Activated B cell treated with CpG ODN at 0.5 μM for 24 hours (primary cell): ENCODE measurements at regions not wholly inside any gene's neighbourhood (a gene's known extent, or its start where the extent isn't known, plus 50 kb on each side); places are given as distances from the start of the nearest gene placed in this dataset.

Experiments used
- ATAC-seq: fragments of 200-7000 bp; cut with Tn5 transposase; one replicate; pipeline ENCODE4 v1.10.0; 2021; ENCODE audit warnings: low read depth, mild to moderate bottlenecking, moderate library complexity
- CTCF ChIA-PET: fragments of 350-600 bp; sonication (Branson Sonifier 250); formaldehyde crosslinking; loops from one replicate; lab custom pipeline; 2021; ENCODE audit warnings: antibody characterized with exemption; lab: Charles Lee
- POLR2A ChIA-PET: fragments of 350-600 bp; sonication (Branson Sonifier 250); formaldehyde crosslinking; loops from one replicate; lab custom pipeline; 2021; ENCODE audit warnings: antibody characterized with exemption; lab: Charles Lee
- DNase-seq: peaks from one replicate; pipeline ENCODE4 v3.0.0; 2022
- H3K27ac Mint-ChIP-seq: one replicate; pipeline ENCODE4 v1.8.0; 2020; ENCODE audit warnings: mixed read lengths
- H3K27me3 Mint-ChIP-seq: one replicate; pipeline ENCODE4 v1.8.0; 2021; ENCODE audit warnings: mixed read lengths
- H3K36me3 Mint-ChIP-seq: one replicate; pipeline ENCODE4 v1.8.0; 2021; ENCODE audit warnings: low read depth, mixed read lengths
- H3K4me1 Mint-ChIP-seq: one replicate; pipeline ENCODE4 v1.8.0; 2021; ENCODE audit warnings: mixed read lengths
- H3K4me3 Mint-ChIP-seq: one replicate; pipeline ENCODE4 v1.8.0; 2020; ENCODE audit warnings: mild to moderate bottlenecking, mixed read lengths
- H3K9me3 Mint-ChIP-seq: one replicate; pipeline ENCODE4 v1.8.0; 2020; ENCODE audit warnings: mixed read lengths
- intact Hi-C: fragments of 100-400 bp; cut with micrococcal nuclease; formaldehyde crosslinking; loops from one replicate; pipeline ENCODE4 v1.15.1; 2024
- TF ChIP-seq, protein P1 (sequence below): fragments of 200-600 bp; IDR thresholded peaks from one replicate; pipeline ENCODE4 v1.8.0; 2022; ENCODE audit warnings: antibody characterized with exemption, mild to moderate bottlenecking

DNA sequence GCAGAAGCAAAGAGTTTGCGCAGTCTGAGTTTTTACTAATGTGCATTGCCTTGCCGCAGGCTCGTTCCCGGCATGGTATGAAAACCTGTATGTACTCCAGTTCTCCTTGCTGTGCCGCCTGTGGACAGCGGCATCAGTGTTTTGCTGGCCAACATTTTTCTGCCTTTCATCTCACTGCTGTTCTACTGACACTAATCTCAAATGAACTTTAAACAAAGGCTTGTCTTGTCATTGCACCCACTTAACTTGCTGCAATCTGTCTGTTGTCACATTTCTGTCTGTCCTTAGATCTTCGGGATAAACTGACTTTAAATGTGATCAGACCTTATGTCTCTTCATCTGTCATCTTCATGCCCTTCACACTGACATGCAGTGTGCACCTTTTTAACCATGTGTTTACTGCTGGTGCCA is 71.7 kb upstream of the ZNRF2 start:
- intact Hi-C loops: no loop called here
- CTCF ChIA-PET: no interaction called here
- Mint-ChIP-seq H3K4me3 (no peak overlapping the region), H3K27me3 (no peaks in the 10 kb centered on the region), H3K27ac (no peak overlapping the region), H3K4me1 (peaks cover 20% of the 10 kb centered on the region), H3K9me3 (no peaks in the 10 kb centered on the region), H3K36me3 (no peaks in the 10 kb centered on the region)
- POLR2A ChIA-PET: no interaction called here
- DNase-seq (no peak), ATAC-seq (no peak)
- TF ChIP-seq, protein P1, sequence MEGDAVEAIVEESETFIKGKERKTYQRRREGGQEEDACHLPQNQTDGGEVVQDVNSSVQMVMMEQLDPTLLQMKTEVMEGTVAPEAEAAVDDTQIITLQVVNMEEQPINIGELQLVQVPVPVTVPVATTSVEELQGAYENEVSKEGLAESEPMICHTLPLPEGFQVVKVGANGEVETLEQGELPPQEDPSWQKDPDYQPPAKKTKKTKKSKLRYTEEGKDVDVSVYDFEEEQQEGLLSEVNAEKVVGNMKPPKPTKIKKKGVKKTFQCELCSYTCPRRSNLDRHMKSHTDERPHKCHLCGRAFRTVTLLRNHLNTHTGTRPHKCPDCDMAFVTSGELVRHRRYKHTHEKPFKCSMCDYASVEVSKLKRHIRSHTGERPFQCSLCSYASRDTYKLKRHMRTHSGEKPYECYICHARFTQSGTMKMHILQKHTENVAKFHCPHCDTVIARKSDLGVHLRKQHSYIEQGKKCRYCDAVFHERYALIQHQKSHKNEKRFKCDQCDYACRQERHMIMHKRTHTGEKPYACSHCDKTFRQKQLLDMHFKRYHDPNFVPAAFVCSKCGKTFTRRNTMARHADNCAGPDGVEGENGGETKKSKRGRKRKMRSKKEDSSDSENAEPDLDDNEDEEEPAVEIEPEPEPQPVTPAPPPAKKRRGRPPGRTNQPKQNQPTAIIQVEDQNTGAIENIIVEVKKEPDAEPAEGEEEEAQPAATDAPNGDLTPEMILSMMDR: no peak

DNA sequence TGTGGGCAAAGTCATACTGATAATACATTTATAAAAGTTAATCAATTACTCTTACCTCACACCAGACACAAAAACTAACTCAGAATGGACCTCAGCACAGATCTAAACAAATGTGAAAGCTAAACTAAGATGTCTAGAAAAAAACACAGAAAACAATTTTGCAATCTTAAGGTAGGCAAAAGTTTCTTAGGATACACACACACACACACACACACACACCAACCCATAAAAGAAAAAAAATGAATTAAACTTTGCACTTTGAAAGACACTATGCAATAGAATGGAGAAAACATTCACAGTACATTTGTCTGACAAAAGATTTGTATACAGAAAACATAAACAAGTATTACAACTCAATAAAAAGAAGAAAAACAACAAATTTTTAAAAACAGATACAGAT is 70.8 kb upstream of the ZNRF2 start:
- POLR2A ChIA-PET: interaction anchor here (0.9 kb wide), 1 partner anchor 13 kb away, joined by 5 read pairs; no protein-coding TSS in a partner anchor
- peaks cover 20% of the 10 kb centered on the region for H3K4me1 Mint-ChIP-seq
- CTCF ChIA-PET: no interaction called here

DNA sequence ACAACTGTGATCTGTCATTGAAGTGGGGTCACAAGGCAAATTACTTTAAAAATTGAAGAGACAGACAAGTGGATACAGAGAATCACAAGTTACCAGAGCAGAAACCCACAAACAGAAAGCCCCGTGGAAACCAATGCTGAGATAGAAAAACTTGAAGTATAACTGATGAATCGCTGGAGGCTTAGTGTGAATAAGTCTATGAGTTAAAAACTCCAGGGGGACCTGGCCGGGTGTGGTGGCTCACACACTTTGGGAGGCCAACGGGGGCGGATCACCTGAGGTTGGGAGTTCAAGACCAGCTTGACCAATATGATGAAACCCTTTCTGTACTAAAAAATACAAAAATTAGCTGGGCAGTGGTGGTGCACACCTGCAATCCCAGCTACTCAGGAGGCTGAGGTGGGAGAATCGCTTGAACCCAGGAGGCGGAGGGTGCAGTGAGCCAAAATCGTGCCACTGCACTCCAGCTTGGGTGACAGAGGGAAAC is 69.7 kb upstream of the ZNRF2 start:
- no peaks in the 10 kb centered on the region for H3K36me3 Mint-ChIP-seq

More for the DNA sequence above, 70.8 kb upstream of the ZNRF2 start:
- TF ChIP-seq, protein P1: no peak
- H3K27me3 Mint-ChIP-seq: no peaks in the 10 kb centered on the region
- no peak overlapping the region for H3K27ac Mint-ChIP-seq
- DNase-seq (no peak), ATAC-seq (no peak)
- intact Hi-C loops: loop anchor here (2.0 kb wide), 1 partner anchor 13 kb away; no protein-coding TSS in a partner anchor
- H3K9me3 Mint-ChIP-seq: no peaks in the 10 kb centered on the region
- H3K4me3 Mint-ChIP-seq: no peak overlapping the region
- H3K36me3 Mint-ChIP-seq: no peaks in the 10 kb centered on the region

DNA sequence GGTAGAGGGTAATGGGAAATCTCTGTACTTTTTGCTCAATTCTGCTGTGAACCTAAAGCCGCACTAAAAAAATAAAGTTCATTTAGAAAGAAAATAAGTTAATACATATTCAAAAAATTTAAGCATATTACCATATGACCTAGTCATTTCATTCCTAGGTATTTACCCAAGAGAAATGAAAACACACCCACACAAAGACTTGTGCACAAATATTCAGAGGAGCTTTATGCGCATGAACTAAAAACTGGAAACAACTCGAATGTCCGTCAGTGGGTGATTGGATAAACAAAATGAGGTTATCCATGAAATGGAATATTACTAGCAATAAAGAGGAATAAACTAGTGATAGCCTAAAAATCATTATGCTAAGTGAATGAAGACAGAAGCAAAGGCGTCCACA is 62.6 kb upstream of the ZNRF2 start:
- TF ChIP-seq, protein P1: no peak
- Mint-ChIP-seq H3K36me3 (no peaks in the 10 kb centered on the region), H3K27ac (no peak overlapping the region), H3K27me3 (no peaks in the 10 kb centered on the region), H3K4me1 (peaks cover 24% of the 10 kb centered on the region), H3K4me3 (no peak overlapping the region), H3K9me3 (peaks cover 5% of the 10 kb centered on the region)
- no peak for DNase-seq
- ChIA-PET POLR2A (no interaction called here), CTCF (no interaction called here)
- intact Hi-C loops: no loop called here
- no peak for ATAC-seq

More for the DNA sequence above, 69.7 kb upstream of the ZNRF2 start:
- TF ChIP-seq, protein P1: no peak
- peak; percentile 31 for ATAC-seq
- no peak for DNase-seq
- H3K4me3 Mint-ChIP-seq: no peak overlapping the region
- intact Hi-C loops: loop anchor here (2.0 kb wide), 1 partner anchor 14 kb away; no protein-coding TSS in a partner anchor
- CTCF ChIA-PET: no interaction called here
- POLR2A ChIA-PET: no interaction called here
- peaks cover 20% of the 10 kb centered on the region for H3K4me1 Mint-ChIP-seq
- H3K9me3 Mint-ChIP-seq: peaks cover 3% of the 10 kb centered on the region
- H3K27ac Mint-ChIP-seq: no peak overlapping the region
- H3K27me3 Mint-ChIP-seq: no peaks in the 10 kb centered on the region

DNA sequence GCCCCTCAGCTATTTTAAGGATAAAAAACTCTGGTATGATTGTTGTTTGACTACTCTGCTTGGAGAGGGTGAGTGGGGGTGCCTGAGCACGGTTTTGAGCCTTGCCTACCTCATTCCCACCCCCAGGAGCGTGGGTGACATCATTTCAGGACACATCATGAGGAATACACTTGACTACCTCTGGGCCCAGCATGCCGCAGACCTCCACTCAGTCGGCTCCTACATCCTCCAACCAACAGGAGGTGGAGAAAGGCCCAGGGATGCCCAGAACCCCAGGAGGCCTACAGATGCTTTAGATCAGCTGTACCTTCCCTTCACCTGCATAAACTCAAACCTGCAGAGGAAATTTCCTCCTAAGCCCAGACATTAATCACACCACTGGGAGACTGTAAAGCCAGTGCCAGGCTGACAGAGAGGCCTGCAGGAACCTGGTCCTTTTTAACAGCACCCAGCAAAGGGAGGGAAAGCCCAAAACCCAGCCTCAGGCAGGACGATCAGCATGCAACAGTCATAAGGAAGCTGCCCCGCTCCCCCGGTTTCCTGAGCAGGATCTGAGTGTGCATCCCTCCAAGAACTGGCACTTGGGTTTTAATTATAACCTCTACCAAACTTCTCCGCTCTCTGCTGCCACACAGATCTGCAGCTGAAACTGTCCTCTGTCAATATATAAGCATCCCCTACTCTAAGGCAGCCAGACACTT is 61.7 kb upstream of the ZNRF2 start:
- TF ChIP-seq, protein P1: no peak
- H3K27me3 Mint-ChIP-seq: no peaks in the 10 kb centered on the region
- DNase-seq (no peak), ATAC-seq (no peak)
- H3K36me3 Mint-ChIP-seq: no peaks in the 10 kb centered on the region
- POLR2A ChIA-PET: no interaction called here
- H3K4me1 Mint-ChIP-seq: peaks cover 28% of the 10 kb centered on the region
- H3K4me3 Mint-ChIP-seq: no peak overlapping the region
- CTCF ChIA-PET: no interaction called here
- no peak overlapping the region for H3K27ac Mint-ChIP-seq
- H3K9me3 Mint-ChIP-seq: peaks cover 5% of the 10 kb centered on the region
- intact Hi-C loops: no loop called here
